Glutamatergic neuron (in vitro differentiated cells): ENCODE measurements at regions not wholly inside any gene's neighbourhood (a gene's known extent, or its start where the extent isn't known, plus 50 kb on each side); places are given as distances from the start of the nearest gene placed in this dataset.

Experiments used
- DNase-seq: peaks from one replicate; pipeline ENCODE4 v3.0.0; 2022
- H3K27ac Mint-ChIP-seq: one replicate; pipeline ENCODE4 v1.8.0; 2020; ENCODE audit warnings: mild to moderate bottlenecking, mixed read lengths, inconsistent platforms; ENCODE audit not compliant: unreplicated experiment
- H3K27me3 Mint-ChIP-seq: one replicate; pipeline ENCODE4 v1.8.0; 2020; ENCODE audit warnings: mild to moderate bottlenecking, moderate library complexity, mixed read lengths, inconsistent platforms; ENCODE audit not compliant: unreplicated experiment
- H3K36me3 Mint-ChIP-seq: one replicate; pipeline ENCODE4 v1.8.0; 2020; ENCODE audit warnings: mild to moderate bottlenecking, mixed read lengths, inconsistent platforms; ENCODE audit not compliant: unreplicated experiment
- H3K4me1 Mint-ChIP-seq: one replicate; pipeline ENCODE4 v1.8.0; 2020; ENCODE audit warnings: mild to moderate bottlenecking, low read depth, mixed read lengths, inconsistent platforms; ENCODE audit not compliant: unreplicated experiment
- H3K4me3 Mint-ChIP-seq: one replicate; pipeline ENCODE4 v1.8.0; 2020; ENCODE audit warnings: mild to moderate bottlenecking, mixed read lengths, inconsistent platforms; ENCODE audit not compliant: unreplicated experiment
- H3K9me3 Mint-ChIP-seq: one replicate; pipeline ENCODE4 v1.8.0; 2020; ENCODE audit warnings: mild to moderate bottlenecking, moderate library complexity, mixed read lengths, inconsistent platforms; ENCODE audit not compliant: unreplicated experiment
- TF ChIP-seq, protein P1 (sequence below): fragments of 200-600 bp; sonication (generic); IDR thresholded peaks from one replicate; pipeline ENCODE4 v1.5.0; 2021; ENCODE audit not compliant: partially characterized antibody, unreplicated experiment

DNA sequence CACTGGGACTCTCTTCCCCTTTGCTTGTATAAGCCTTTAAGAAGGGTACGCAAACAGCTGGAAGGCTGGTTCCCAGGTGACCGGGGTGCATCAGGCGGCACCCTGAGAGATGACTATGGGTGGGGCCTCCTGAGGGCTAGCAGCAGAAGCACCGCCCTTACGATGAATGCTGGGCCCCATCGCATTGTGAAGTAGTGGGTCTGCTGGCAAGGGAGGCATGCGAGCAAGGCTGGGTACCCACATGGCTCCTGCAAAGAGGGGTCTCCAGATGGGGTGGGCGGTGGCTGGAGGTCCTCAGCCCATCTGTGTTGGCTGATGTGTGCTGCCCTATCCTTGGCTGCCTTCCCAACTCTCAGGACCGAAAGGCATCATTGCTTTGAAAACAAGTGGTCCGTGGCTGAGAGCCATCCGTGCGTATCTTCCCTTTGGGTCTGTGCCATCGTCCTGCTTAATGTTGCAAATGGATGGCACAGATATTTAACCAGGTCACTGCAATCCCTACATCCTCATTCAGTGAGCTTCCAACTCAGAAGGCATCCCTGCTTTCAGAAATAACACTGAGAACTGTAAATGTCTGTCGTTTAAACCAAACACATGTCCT, 83.5 kb upstream of the GPC1 start:
- Mint-ChIP-seq H3K9me3 (peaks cover 3% of the 10 kb centered on the region), H3K27me3 (peaks cover 2% of the 10 kb centered on the region), H3K27ac (peak overlapping the region; percentile 49), H3K36me3 (no peaks in the 10 kb centered on the region), H3K4me1 (no peaks in the 10 kb centered on the region), H3K4me3 (no peak overlapping the region)
- TF ChIP-seq, protein P1, sequence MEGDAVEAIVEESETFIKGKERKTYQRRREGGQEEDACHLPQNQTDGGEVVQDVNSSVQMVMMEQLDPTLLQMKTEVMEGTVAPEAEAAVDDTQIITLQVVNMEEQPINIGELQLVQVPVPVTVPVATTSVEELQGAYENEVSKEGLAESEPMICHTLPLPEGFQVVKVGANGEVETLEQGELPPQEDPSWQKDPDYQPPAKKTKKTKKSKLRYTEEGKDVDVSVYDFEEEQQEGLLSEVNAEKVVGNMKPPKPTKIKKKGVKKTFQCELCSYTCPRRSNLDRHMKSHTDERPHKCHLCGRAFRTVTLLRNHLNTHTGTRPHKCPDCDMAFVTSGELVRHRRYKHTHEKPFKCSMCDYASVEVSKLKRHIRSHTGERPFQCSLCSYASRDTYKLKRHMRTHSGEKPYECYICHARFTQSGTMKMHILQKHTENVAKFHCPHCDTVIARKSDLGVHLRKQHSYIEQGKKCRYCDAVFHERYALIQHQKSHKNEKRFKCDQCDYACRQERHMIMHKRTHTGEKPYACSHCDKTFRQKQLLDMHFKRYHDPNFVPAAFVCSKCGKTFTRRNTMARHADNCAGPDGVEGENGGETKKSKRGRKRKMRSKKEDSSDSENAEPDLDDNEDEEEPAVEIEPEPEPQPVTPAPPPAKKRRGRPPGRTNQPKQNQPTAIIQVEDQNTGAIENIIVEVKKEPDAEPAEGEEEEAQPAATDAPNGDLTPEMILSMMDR = no peak
- DNase-seq = peak; percentile 8

DNA sequence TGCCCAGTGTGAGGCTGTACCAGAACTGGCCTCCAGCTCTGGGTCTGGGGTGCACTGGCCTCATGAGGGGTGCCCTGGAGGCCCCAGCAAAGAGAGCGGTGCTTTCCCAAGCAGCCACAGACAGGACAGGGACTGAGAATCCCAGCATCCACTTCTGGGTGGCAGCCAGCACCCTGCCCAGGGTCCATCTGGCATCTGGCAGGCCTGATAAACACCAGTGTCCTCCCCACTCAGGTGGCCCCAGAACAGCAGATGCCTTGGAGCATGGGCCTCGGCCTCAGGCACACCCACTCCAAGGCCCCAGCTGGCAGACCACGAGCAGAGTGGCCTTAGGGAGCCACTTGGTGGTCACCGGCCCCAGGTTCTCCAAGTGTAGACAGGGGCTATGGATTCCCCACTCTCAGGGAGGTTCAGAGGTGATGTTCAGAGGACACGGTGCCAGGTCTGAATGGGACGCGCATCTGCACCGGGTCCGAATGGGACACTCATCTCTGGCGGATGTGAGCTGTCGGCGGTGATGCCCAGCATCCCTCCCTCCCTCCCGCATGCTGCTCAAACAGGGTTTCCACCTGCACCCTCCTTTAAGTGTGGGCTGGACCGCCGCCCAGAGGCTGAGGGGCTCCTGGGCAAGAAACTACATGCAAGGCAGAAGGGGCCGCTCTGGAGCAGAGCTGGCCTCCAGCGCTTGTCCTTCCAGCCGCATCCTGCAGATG, 82.2 kb upstream of the GPC1 start:
- H3K4me3 Mint-ChIP-seq = no peak overlapping the region
- peak; percentile 7 for DNase-seq
- peaks cover 7% of the 10 kb centered on the region for H3K9me3 Mint-ChIP-seq
- H3K27ac Mint-ChIP-seq = no peak overlapping the region
- no peaks in the 10 kb centered on the region for H3K4me1 Mint-ChIP-seq
- no peaks in the 10 kb centered on the region for H3K36me3 Mint-ChIP-seq
- peaks cover 2% of the 10 kb centered on the region for H3K27me3 Mint-ChIP-seq
- TF ChIP-seq, protein P1 = no peak

DNA sequence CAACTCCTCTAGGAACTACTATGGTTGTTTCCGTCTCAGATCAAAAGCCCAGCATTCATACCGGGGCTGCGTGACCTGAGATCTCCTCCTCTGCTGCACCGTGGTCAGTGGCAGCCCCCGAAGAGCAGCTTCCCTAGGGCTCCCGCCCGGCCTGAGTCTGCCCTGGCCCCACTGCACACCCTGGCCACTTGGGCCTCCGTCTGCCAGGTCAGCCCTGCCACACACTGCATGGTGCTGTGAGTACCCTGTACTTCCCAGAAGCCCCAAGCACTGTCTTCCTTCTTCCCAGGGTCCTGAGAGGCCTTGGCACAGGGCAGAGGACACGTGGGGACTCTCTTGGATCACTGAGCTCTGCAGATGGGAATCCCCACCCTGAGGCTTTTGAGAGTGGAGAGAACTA, 81.5 kb upstream of the GPC1 start:
- TF ChIP-seq, protein P1 = no peak
- peak; percentile 5 for DNase-seq
- Mint-ChIP-seq H3K36me3 (no peaks in the 10 kb centered on the region), H3K4me1 (no peaks in the 10 kb centered on the region), H3K27me3 (peaks cover 2% of the 10 kb centered on the region), H3K4me3 (no peak overlapping the region), H3K27ac (no peak overlapping the region), H3K9me3 (peaks cover 7% of the 10 kb centered on the region)

DNA sequence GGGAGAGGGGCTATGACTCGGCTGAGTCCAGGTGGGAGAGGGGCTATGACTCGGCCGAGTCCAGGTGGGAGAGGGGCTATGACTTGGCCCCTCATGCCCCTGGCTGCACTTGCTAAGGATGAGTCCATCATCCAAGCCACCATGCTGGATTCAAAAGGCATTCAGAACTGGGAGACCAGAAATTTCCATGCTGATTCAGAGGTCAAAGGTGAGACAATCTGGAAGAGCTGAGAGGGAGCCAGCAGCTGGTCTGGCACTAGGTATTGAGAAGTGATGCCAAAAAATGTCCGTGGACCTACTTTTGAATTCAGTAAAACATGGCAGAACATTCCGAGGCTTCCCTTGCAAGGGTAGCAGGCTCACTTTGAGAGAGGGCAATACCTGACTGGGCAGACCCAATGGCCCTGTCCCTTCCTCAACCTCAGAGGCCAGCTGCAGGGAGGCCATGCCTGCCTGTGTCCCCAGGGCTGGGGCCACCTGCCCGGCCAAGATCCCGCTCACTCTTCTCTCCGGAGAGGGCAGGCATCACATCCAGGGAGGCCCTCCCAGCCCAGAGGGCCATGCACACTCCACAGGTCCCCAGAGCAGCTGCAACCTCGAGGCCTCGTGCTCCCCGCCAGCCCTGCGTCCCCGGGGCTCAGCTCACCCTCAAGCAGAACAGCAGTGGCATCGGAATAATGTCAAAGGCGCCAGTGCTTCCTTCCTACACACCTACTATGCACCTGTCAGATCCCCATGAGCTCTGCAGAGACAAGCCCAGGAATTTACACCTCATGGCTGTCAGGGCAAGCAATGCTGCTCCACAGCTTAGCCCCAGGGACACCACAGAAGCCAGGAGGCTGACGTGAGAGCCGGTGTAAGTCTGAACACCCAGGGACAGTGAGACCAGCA, 80.2 kb upstream of the GPC1 start:
- H3K27me3 Mint-ChIP-seq = peaks cover 2% of the 10 kb centered on the region
- H3K27ac Mint-ChIP-seq = no peak overlapping the region
- H3K4me1 Mint-ChIP-seq = no peaks in the 10 kb centered on the region
- H3K36me3 Mint-ChIP-seq = peaks cover under 1% of the 10 kb centered on the region
- peak; percentile 11 for DNase-seq
- H3K4me3 Mint-ChIP-seq = no peak overlapping the region
- TF ChIP-seq, protein P1 = no peak
- H3K9me3 Mint-ChIP-seq = peaks cover 7% of the 10 kb centered on the region
